ENCODE measurements at regions not wholly inside any gene's neighbourhood (a gene's known extent, or its start where the extent isn't known, plus 50 kb on each side); places are given as distances from the start of the nearest gene placed in this dataset.

DNA sequence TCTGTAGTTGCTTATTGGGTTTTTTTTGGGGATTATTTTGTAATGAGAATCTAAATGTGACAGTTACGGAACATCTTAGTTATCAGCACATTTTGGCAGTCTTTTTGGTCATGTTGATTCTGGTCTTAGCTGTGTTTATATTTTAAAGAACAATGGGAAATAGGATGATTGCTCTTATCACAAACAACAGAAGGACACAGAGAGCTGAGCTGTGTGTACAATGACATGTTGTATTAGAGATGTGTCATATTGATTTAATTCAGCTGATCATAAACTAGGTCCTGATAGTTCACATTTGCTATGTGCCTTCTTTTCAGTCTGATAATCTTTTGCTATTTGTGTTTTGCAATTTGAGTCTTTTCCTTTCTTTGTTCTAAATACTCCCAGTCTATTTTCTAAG lies 781.7 kb downstream of the TRHDE start:
- no peak overlapping the region for H3K4me3 ChIP-seq (ENCODE audit: low read depth in 2 of 2, low read length in 2 of 2)
- no peak for ATAC-seq
- no peaks in the 10 kb centered on the region for H3K27me3 ChIP-seq (ENCODE audit: control insufficient read depth, insufficient read depth, low read length)
- no TSS peak for BruUV-seq (replicated peaks)
- H3K4me1 ChIP-seq (ENCODE audit: control insufficient read depth, insufficient read depth, low read length) = no peaks in the 10 kb centered on the region
- no peak for DNase-seq (ENCODE audit: low read depth, low spot score)
- peaks cover 3% of the 10 kb centered on the region; the same call in 1 of the 2 replicates for H3K9me3 ChIP-seq (ENCODE audit: control insufficient read depth, insufficient read depth, low read depth, low read length)
- in situ Hi-C loops (cut with HindIII; ENCODE audit: low pct_unique_long_range_greater_than_20kb, low sequenced_read_pairs) (no loop called here), intact Hi-C loops (cut with micrococcal nuclease; ENCODE audit: unreplicated experiment) (no loop called here)
- TF ChIP-seq POLR2AphosphoS5 (IDR thresholded peaks at IDR 0.05; ENCODE audit: low read depth, low read length) (no peak), TCF7L2 (IDR thresholded peaks at IDR 0.05; ENCODE audit: low read depth, low read length) (no peak), CTCF (IDR thresholded peaks at IDR 0.05) (no peak), REST (IDR thresholded peaks at IDR 0.05; ENCODE audit: insufficient read depth in 1 of 2, low read depth in 2 of 2, low read length in 1 of 2) (no peak), SIN3A (IDR thresholded peaks at IDR 0.05; ENCODE audit: borderline replicate concordance, insufficient read depth, low read depth, low read length) (no peak)
- no peaks in the 10 kb centered on the region for H3K36me3 ChIP-seq (ENCODE audit: control insufficient read depth, insufficient read depth, low read length)
- POLR2A ChIA-PET = no interaction called here
- CTCF ChIA-PET = no interaction called here
- no peak overlapping the region for H3K27ac ChIP-seq (ENCODE audit: low read length)

DNA sequence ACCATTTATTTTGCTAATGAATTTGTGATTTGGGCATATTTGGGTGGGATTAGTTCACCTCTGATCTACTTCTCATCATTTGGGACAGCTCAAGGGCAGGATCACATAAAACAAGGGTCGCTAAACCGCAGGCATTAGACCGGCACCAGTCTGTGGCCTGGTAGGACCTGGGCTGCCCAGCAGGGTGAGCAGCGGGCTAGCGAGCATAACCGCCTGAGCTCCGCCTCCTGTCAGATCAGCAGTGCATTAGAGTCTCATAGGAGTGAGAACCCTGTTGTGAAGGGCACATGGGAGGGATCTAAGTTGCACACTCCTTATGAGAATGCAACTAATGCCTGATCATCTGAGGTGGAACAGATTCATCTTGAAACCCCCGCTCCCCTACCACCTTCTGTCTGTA lies 785.3 kb downstream of the TRHDE start:
- no TSS peak for BruUV-seq (replicated peaks)
- in situ Hi-C loops (cut with HindIII; ENCODE audit: low pct_unique_long_range_greater_than_20kb, low sequenced_read_pairs) = no loop called here
- intact Hi-C loops (cut with micrococcal nuclease; ENCODE audit: unreplicated experiment) = no loop called here
- ChIA-PET POLR2A (no interaction called here), CTCF (no interaction called here)
- no peak for TF ChIP-seq POLR2AphosphoS5 (IDR thresholded peaks at IDR 0.05; ENCODE audit: low read depth, low read length)
- DNase-seq (ENCODE audit: low read depth, low spot score) (no peak), ATAC-seq (no peak)
- Histone ChIP-seq H3K36me3 (ENCODE audit: control insufficient read depth, insufficient read depth, low read length) (no peaks in the 10 kb centered on the region), H3K27ac (ENCODE audit: low read length) (no peak overlapping the region), H3K4me3 (ENCODE audit: low read depth in 2 of 2, low read length in 2 of 2) (no peak overlapping the region), H3K27me3 (ENCODE audit: control insufficient read depth, insufficient read depth, low read length) (no peaks in the 10 kb centered on the region), H3K4me1 (ENCODE audit: control insufficient read depth, insufficient read depth, low read length) (no peaks in the 10 kb centered on the region), H3K9me3 (ENCODE audit: control insufficient read depth, insufficient read depth, low read depth, low read length) (peaks cover 3% of the 10 kb centered on the region; the same call in 1 of the 2 replicates)

- Histone ChIP-seq H3K27me3 (ENCODE audit: control insufficient read depth, insufficient read depth, low read length) (no peaks in the 10 kb centered on the region), H3K27ac (ENCODE audit: low read length) (no peak overlapping the region), H3K4me1 (ENCODE audit: control insufficient read depth, insufficient read depth, low read length) (no peaks in the 10 kb centered on the region), H3K4me3 (ENCODE audit: low read depth in 2 of 2, low read length in 2 of 2) (no peak overlapping the region), H3K9me3 (ENCODE audit: control insufficient read depth, insufficient read depth, low read depth, low read length) (no peaks in the 10 kb centered on the region; the same call in 1 of the 2 replicates), H3K36me3 (ENCODE audit: control insufficient read depth, insufficient read depth, low read length) (no peaks in the 10 kb centered on the region)
- BruUV-seq (replicated peaks) = no TSS peak
- ChIA-PET CTCF (no interaction called here), POLR2A (no interaction called here)
- ATAC-seq (no peak), DNase-seq (ENCODE audit: low read depth, low spot score) (no peak)
- TF ChIP-seq REST (IDR thresholded peaks at IDR 0.05; ENCODE audit: insufficient read depth in 1 of 2, low read depth in 2 of 2, low read length in 1 of 2) = no peak
- no peak for TF ChIP-seq SIN3A (IDR thresholded peaks at IDR 0.05; ENCODE audit: borderline replicate concordance, insufficient read depth, low read depth, low read length)
- TF ChIP-seq TCF7L2 (IDR thresholded peaks at IDR 0.05; ENCODE audit: low read depth, low read length) = no peak
- no peak for TF ChIP-seq POLR2AphosphoS5 (IDR thresholded peaks at IDR 0.05; ENCODE audit: low read depth, low read length)
- no peak for TF ChIP-seq CTCF (IDR thresholded peaks at IDR 0.05)
- intact Hi-C loops (cut with micrococcal nuclease; ENCODE audit: unreplicated experiment) = no loop called here
- in situ Hi-C loops (cut with HindIII; ENCODE audit: low pct_unique_long_range_greater_than_20kb, low sequenced_read_pairs) = no loop called here
These were observed 793.7 kb downstream of the TRHDE start for GRCh38 chr12:73065913-73066312.

All from Panc1 (cell line).